Stimulated activated CD8-positive, alpha-beta memory T cell treated with anti-CD3 and anti-CD28 coated beads, Interleukin-7, amount 100 ng/mL, for 24 hours (primary cell): ENCODE measurements at regions not wholly inside any gene's neighbourhood (a gene's known extent, or its start where the extent isn't known, plus 50 kb on each side); places are given as distances from the start of the nearest gene placed in this dataset.

Experiments used
- DNase-seq: peaks from one replicate; pipeline ENCODE4 v3.0.0-alpha.2; 2020; ENCODE audit warnings: low read depth

- no peak for DNase-seq
Measured at GRCh38 chr3:178455946-178456345, 80.3 kb upstream of the KCNMB2 start.

- DNase-seq: no peak
Measured at GRCh38 chr3:178456621-178457285, 79.5 kb upstream of the KCNMB2 start.

GRCh38 chr3:178457511-178457910 is 78.7 kb upstream of the KCNMB2 start:
- DNase-seq: no peak

- no peak for DNase-seq
Measured at GRCh38 chr3:178458313-178459037, 77.8 kb upstream of the KCNMB2 start.

- DNase-seq: no peak
Measured at GRCh38 chr3:178459038-178459410, 77.2 kb upstream of the KCNMB2 start.

- DNase-seq: no peak
Measured at GRCh38 chr3:178465260-178466180, 70.7 kb upstream of the KCNMB2 start.

GRCh38 chr3:178472941-178473340 is 63.3 kb upstream of the KCNMB2 start:
- DNase-seq: no peak

GRCh38 chr3:178474526-178474925 is 61.7 kb upstream of the KCNMB2 start:
- no peak for DNase-seq

GRCh38 chr3:178475062-178475461 is 61.2 kb upstream of the KCNMB2 start:
- no peak for DNase-seq

GRCh38 chr3:178476886-178477285 is 59.4 kb upstream of the KCNMB2 start:
- DNase-seq: no peak

GRCh38 chr3:178479446-178479845 is 56.8 kb upstream of the KCNMB2 start:
- no peak for DNase-seq

GRCh38 chr3:178479860-178480259 is 56.4 kb upstream of the KCNMB2 start:
- DNase-seq: no peak

- no peak for DNase-seq
Measured at GRCh38 chr3:178480274-178480673, 56.0 kb upstream of the KCNMB2 start.

- DNase-seq: no peak
Measured at GRCh38 chr3:178480795-178481194, 55.4 kb upstream of the KCNMB2 start.

- DNase-seq: no peak
Measured at GRCh38 chr3:178482981-178483380, 53.3 kb upstream of the KCNMB2 start.

GRCh38 chr3:178483704-178484103 is 52.5 kb upstream of the KCNMB2 start:
- DNase-seq: no peak

- no peak for DNase-seq
Measured at GRCh38 chr3:178485756-178486155, 50.5 kb upstream of the KCNMB2 start.
